Chondrocyte (in vitro differentiated cells): ENCODE measurements at regions not wholly inside any gene's neighbourhood (a gene's known extent, or its start where the extent isn't known, plus 50 kb on each side); places are given as distances from the start of the nearest gene placed in this dataset.

ENCODE experiments used
- DNase-seq: peaks from one replicate; pipeline ENCODE4 v3.0.0; 2021; ENCODE audit warnings: mixed read lengths, low spot score
- H3K27ac Mint-ChIP-seq: one replicate; pipeline ENCODE4 v1.8.0; 2021; ENCODE audit warnings: mild to moderate bottlenecking, moderate library complexity, mixed read lengths; ENCODE audit not compliant: unreplicated experiment
- H3K27me3 Mint-ChIP-seq: 2 replicates; pipeline ENCODE4 v1.8.0; 2021; ENCODE audit warnings: low read depth, mixed read lengths
- H3K36me3 Mint-ChIP-seq: 2 replicates; pipeline ENCODE4 v1.8.0; 2021; ENCODE audit warnings: low read depth, mixed read lengths
- H3K4me1 Mint-ChIP-seq: 2 replicates; pipeline ENCODE4 v1.8.0; 2021; ENCODE audit warnings: low read depth, mild to moderate bottlenecking, mixed read lengths
- H3K4me3 Mint-ChIP-seq: one replicate; pipeline ENCODE4 v1.8.0; 2021; ENCODE audit warnings: mild to moderate bottlenecking, moderate library complexity, mixed read lengths; ENCODE audit not compliant: unreplicated experiment
- H3K9me3 Mint-ChIP-seq: 2 replicates; pipeline ENCODE4 v1.8.0; 2021; ENCODE audit warnings: low read depth, mixed read lengths
- CTCF ChIP-seq: fragments of 200-600 bp; sonication (generic); IDR thresholded peaks from 2 replicates; pipeline ENCODE4 v1.5.0; 2021; ENCODE audit warnings: antibody characterized with exemption, mild to moderate bottlenecking, moderate library complexity

- no peaks in the 10 kb centered on the region for H3K36me3 Mint-ChIP-seq
- H3K4me3 Mint-ChIP-seq = no peak overlapping the region
- no peaks in the 10 kb centered on the region for H3K9me3 Mint-ChIP-seq
- H3K27ac Mint-ChIP-seq = no peak overlapping the region
- H3K27me3 Mint-ChIP-seq = no peaks in the 10 kb centered on the region
- no peak for DNase-seq
- peaks cover 10% of the 10 kb centered on the region for H3K4me1 Mint-ChIP-seq
- TF ChIP-seq CTCF = no peak
Measured at GRCh38 chr6:91654793-91655192, 1067.9 kb upstream of the MAP3K7 start.

- Mint-ChIP-seq H3K27ac (no peak overlapping the region), H3K4me3 (no peak overlapping the region), H3K36me3 (no peaks in the 10 kb centered on the region), H3K27me3 (no peaks in the 10 kb centered on the region), H3K4me1 (peaks cover 10% of the 10 kb centered on the region), H3K9me3 (no peaks in the 10 kb centered on the region)
- no peak for DNase-seq
- TF ChIP-seq CTCF = no peak
Measured at GRCh38 chr6:91654357-91654756, 1067.5 kb upstream of the MAP3K7 start.

- Mint-ChIP-seq H3K9me3 (no peaks in the 10 kb centered on the region), H3K4me3 (no peak overlapping the region), H3K36me3 (no peaks in the 10 kb centered on the region), H3K4me1 (peaks cover 10% of the 10 kb centered on the region), H3K27me3 (no peaks in the 10 kb centered on the region), H3K27ac (no peak overlapping the region)
- no peak for TF ChIP-seq CTCF
- no peak for DNase-seq
Measured at GRCh38 chr6:91653895-91654294, 1067.0 kb upstream of the MAP3K7 start.

- Mint-ChIP-seq H3K9me3 (no peaks in the 10 kb centered on the region), H3K36me3 (no peaks in the 10 kb centered on the region), H3K4me3 (no peak overlapping the region), H3K27ac (no peak overlapping the region), H3K27me3 (no peaks in the 10 kb centered on the region), H3K4me1 (peaks cover 10% of the 10 kb centered on the region)
- TF ChIP-seq CTCF = no peak
- no peak for DNase-seq
Measured at GRCh38 chr6:91653076-91653723, 1066.3 kb upstream of the MAP3K7 start.

GRCh38 chr6:91646649-91647048 is 1059.8 kb upstream of the MAP3K7 start:
- no peaks in the 10 kb centered on the region for H3K4me1 Mint-ChIP-seq
- peaks cover under 1% of the 10 kb centered on the region for H3K36me3 Mint-ChIP-seq
- no peaks in the 10 kb centered on the region for H3K27me3 Mint-ChIP-seq
- peaks cover 13% of the 10 kb centered on the region for H3K9me3 Mint-ChIP-seq
- DNase-seq = no peak
- TF ChIP-seq CTCF = no peak
- H3K27ac Mint-ChIP-seq = no peak overlapping the region
- no peak overlapping the region for H3K4me3 Mint-ChIP-seq
